GM23338 (cell line): ENCODE measurements at regions not wholly inside any gene's neighbourhood (a gene's known extent, or its start where the extent isn't known, plus 50 kb on each side); places are given as distances from the start of the nearest gene placed in this dataset.

Experiments
- CREB1 ChIP-seq: fragments of 250-450 bp; sonication (Bioruptor Pico); IDR thresholded peaks from 2 replicates; pipeline ENCODE4 v1.5.0; 2020; ENCODE audit warnings: low read depth, mild to moderate bottlenecking, moderate library complexity
- CTCF ChIP-seq, 2 experiments: fragments of 200-600 bp in 1 of 2; sonication (generic) in 1 of 2; conservative IDR thresholded peaks; 2 replicates each; pipeline versions ENCODE4 v1.5.1 to v1.6.1; 2016 to 2017; ENCODE audit warnings: antibody characterized with exemption in 2 of 2, low read depth in 2 of 2, mild to moderate bottlenecking in 2 of 2, moderate library complexity in 1 of 2
- ETS1 ChIP-seq: IDR thresholded peaks from 2 replicates; pipeline ENCODE4 v1.6.1; 2016; ENCODE audit warnings: antibody characterized with exemption
- EZH2 ChIP-seq: fragments of 200-600 bp; sonication (generic); IDR thresholded peaks from one replicate; pipeline ENCODE4 v1.8.0; 2017; ENCODE audit warnings: antibody characterized with exemption, mild to moderate bottlenecking, low read depth; ENCODE audit not compliant: unreplicated experiment
- EZH2phosphoT487 ChIP-seq: fragments of 200-600 bp; sonication (generic); IDR thresholded peaks from one replicate; pipeline ENCODE4 v1.8.1; 2018; ENCODE audit warnings: antibody characterized with exemption; ENCODE audit not compliant: unreplicated experiment
- JUNB ChIP-seq: IDR thresholded peaks from one replicate; pipeline ENCODE4 v1.6.1; 2016; ENCODE audit warnings: antibody characterized with exemption; ENCODE audit not compliant: unreplicated experiment
- POLR2AphosphoS5 ChIP-seq: IDR thresholded peaks from 2 replicates; pipeline ENCODE4 v1.6.1; 2016; ENCODE audit warnings: antibody characterized with exemption, low read depth
- REST ChIP-seq: IDR thresholded peaks from one replicate; pipeline ENCODE4 v1.6.1; 2018; ENCODE audit warnings: antibody characterized with exemption; ENCODE audit not compliant: unreplicated experiment
- STAT1 ChIP-seq: IDR thresholded peaks from one replicate; pipeline ENCODE4 v1.6.1; 2016; ENCODE audit warnings: antibody characterized with exemption; ENCODE audit not compliant: unreplicated experiment
- ZNF114 ChIP-seq: fragments of 250-450 bp; sonication (Bioruptor Pico); IDR thresholded peaks from 2 replicates; pipeline ENCODE4 v1.5.0; 2020; ENCODE audit warnings: mild to moderate bottlenecking, moderate library complexity
- ZNF331 ChIP-seq: fragments of 250-450 bp; sonication (Bioruptor Pico); IDR thresholded peaks from 2 replicates; pipeline ENCODE4 v1.5.0; 2020; ENCODE audit warnings: low read depth, mild to moderate bottlenecking, moderate library complexity

- no peak for TF ChIP-seq CTCF (conservative IDR thresholded peaks at IDR 0.05; ENCODE audit: low read depth in 2 of 2)
- TF ChIP-seq EZH2phosphoT487 = no peak
- no peak for TF ChIP-seq POLR2AphosphoS5
- no peak for TF ChIP-seq EZH2
- TF ChIP-seq STAT1 = no peak
- TF ChIP-seq REST = no peak
- no peak for TF ChIP-seq ZNF331 (CRISPR knock-in tag)
- no peak for TF ChIP-seq ZNF114 (CRISPR knock-in tag)
- no peak for TF ChIP-seq CREB1
- TF ChIP-seq JUNB = no peak
- no peak for TF ChIP-seq ETS1
Measured at GRCh38 chr12:114876968-114877680, 193.1 kb upstream of the TBX3 start.
